K562 (cell line): ENCODE measurements at regions not wholly inside any gene's neighbourhood (a gene's known extent, or its start where the extent isn't known, plus 50 kb on each side); places are given as distances from the start of the nearest gene placed in this dataset.

Source experiments
- ATAC-seq: fragments of 200-7000 bp; cut with Tn5 transposase; 3 replicates; pipeline ENCODE4 v1.9.1; 2020; ENCODE audit warnings: moderate library complexity
- BruUV-seq: library from RNA; stranded (reverse); fragments of 400-500 nt; replicated peaks from 2 replicates; lab custom pipeline; 2021; lab: Mats Ljungman, UMichigan
- CTCF ChIA-PET: fragments of 300-600 bp; formaldehyde crosslinking; extraction: SDS; loops from one replicate; lab custom pipeline; 2021; ENCODE audit warnings: low intra/inter-chr PET ratio; lab: Yijun Ruan, JAX
- POLR2A ChIA-PET: fragments of 300-600, 350-650 bp; sonication (Branson Sonifier 250); formaldehyde crosslinking; extraction: SDS; loops from one replicate; lab custom pipeline; 2021; ENCODE audit warnings: antibody characterized with exemption, inconsistent platforms; lab: Yijun Ruan, JAX
- DNase-seq, 4 experiments: peaks; one replicate each; pipeline versions ENCODE4 v3.0.0 to v3.0.0-alpha.2; 2011 to 2018; ENCODE audit warnings: low spot score in 3 of 4, mixed read lengths in 3 of 4; ENCODE audit errors: extremely low read depth in 1 of 4
- FAIRE-seq: peaks from 2 replicates; lab custom pipeline; 2011; peaks lifted over from hg19 to GRCh38; lab: Jason Lieb, UNC
- H2AFZ ChIP-seq: 2 replicates; pipeline ENCODE4 v1.6.0; 2011; ENCODE audit warnings: low read depth, low read length, control low read depth, inconsistent platforms
- H3K27ac ChIP-seq: fragments of 200-600 bp; 3 replicates; pipeline ENCODE4 v1.8.0; 2011; ENCODE audit warnings: low read depth, mild to moderate bottlenecking, control low read depth, inconsistent platforms, low read length, moderate library complexity, mixed read lengths; ENCODE audit errors: extremely low read depth
- H3K27me3 ChIP-seq, 2 experiments: fragments of 300-600 bp in 1 of 2; 2 replicates in 1 of 2; 3 replicates in 1 of 2; pipeline versions ENCODE4 v1.6.0 to v1.8.0; 2011; ENCODE audit warnings: inconsistent platforms in 2 of 2, low read length in 2 of 2, mild to moderate bottlenecking in 1 of 2, mixed read lengths in 1 of 2, moderate library complexity in 1 of 2; ENCODE audit not compliant: control insufficient read depth in 2 of 2, insufficient read depth in 2 of 2
- H3K36me3 ChIP-seq: fragments of 300-600 bp; 3 replicates; pipeline ENCODE4 v1.8.0; 2011; ENCODE audit warnings: mild to moderate bottlenecking, low read length, inconsistent platforms; ENCODE audit not compliant: control insufficient read depth, insufficient read depth
- H3K4me1 ChIP-seq, 2 experiments: fragments of 200-600 bp in 1 of 2; replicated peaks in 1 of 2; 2 replicates in 1 of 2; 3 replicates in 1 of 2; pipeline versions ENCODE4 v1.5.1 to v1.8.0; 2011; ENCODE audit warnings: inconsistent platforms in 2 of 2, low read length in 2 of 2, mild to moderate bottlenecking in 1 of 2, mixed read lengths in 1 of 2, moderate library complexity in 1 of 2; ENCODE audit not compliant: control insufficient read depth in 2 of 2, insufficient read depth in 2 of 2
- H3K4me2 ChIP-seq: 2 replicates; pipeline ENCODE4 v1.6.1; 2011; ENCODE audit warnings: low read length, control low read depth, inconsistent platforms, mixed read lengths; ENCODE audit not compliant: insufficient read depth
- H3K4me3 ChIP-seq: fragments of 200-600 bp; sonication (generic), shearing (Covaris generic); 2 replicates; pipeline ENCODE4 v1.5.1; 2016; ENCODE audit warnings: control low read depth, inconsistent platforms
- H3K79me2 ChIP-seq: fragments of 200-600 bp; 3 replicates; pipeline ENCODE4 v1.8.0; 2011; ENCODE audit warnings: low read length, inconsistent platforms; ENCODE audit not compliant: control insufficient read depth, insufficient read depth
- H3K9ac ChIP-seq, 2 experiments: 2 replicates each; pipeline versions ENCODE4 v1.6.0 to v1.6.1; 2011; ENCODE audit warnings: low read depth in 2 of 2, low read length in 2 of 2, control low read depth in 1 of 2, inconsistent platforms in 1 of 2, mild to moderate bottlenecking in 1 of 2, mixed read lengths in 1 of 2; ENCODE audit not compliant: insufficient read depth in 1 of 2
- H3K9me1 ChIP-seq: one replicate; pipeline ENCODE4 v1.6.0; 2011; ENCODE audit warnings: inconsistent platforms, mild to moderate bottlenecking, low read length, moderate library complexity; ENCODE audit not compliant: control insufficient read depth, insufficient read depth
- H3K9me3 ChIP-seq: replicated peaks from 2 replicates; pipeline ENCODE4 v1.5.1; 2011; ENCODE audit warnings: low read depth, low read length, inconsistent platforms; ENCODE audit not compliant: control insufficient read depth, insufficient read depth
- H4K20me1 ChIP-seq: replicated peaks from 2 replicates; pipeline ENCODE4 v1.6.1; 2011; ENCODE audit warnings: low read length, inconsistent platforms, mixed read lengths; ENCODE audit not compliant: control insufficient read depth, insufficient read depth
- FOSL1 ChIP-seq: fragments of 200-800 bp; sonication (Bioruptor generic); conservative IDR thresholded peaks from 2 replicates; pipeline ENCODE4 v1.6.1; 2016; ENCODE audit warnings: missing genetic modification characterization, missing compliant biosample characterization
- GTF2E2 ChIP-seq: fragments of 200-800 bp; sonication (Bioruptor generic); IDR thresholded peaks from 2 replicates; pipeline ENCODE4 v1.6.1; 2016; ENCODE audit warnings: missing genetic modification characterization, missing compliant biosample characterization
- JUND ChIP-seq, 2 experiments: IDR thresholded peaks; 2 replicates in 1 of 2; 3 replicates in 1 of 2; pipeline ENCODE4 v1.6.1; 2011; ENCODE audit warnings: borderline replicate concordance in 2 of 2, low read depth in 2 of 2, low read length in 2 of 2, improper control_type of control experiment in 1 of 2, missing biosample characterization in 1 of 2, missing genetic modification characterization in 1 of 2, missing genetic modification reagents in 1 of 2
- MXI1 ChIP-seq: IDR thresholded peaks from 2 replicates; pipeline ENCODE4 v1.6.1; 2011; ENCODE audit warnings: low read depth, mild to moderate bottlenecking, improper control_type of control experiment, low read length
- PCBP2 ChIP-seq: fragments of 200-400 bp; formaldehyde crosslinking; IDR thresholded peaks from 2 replicates; pipeline ENCODE4 v1.6.1; 2018; ENCODE audit warnings: low read length, low read depth, mild to moderate bottlenecking, moderate library complexity; ENCODE audit not compliant: poor library complexity, severe bottlenecking
- POLR2H ChIP-seq: IDR thresholded peaks from 2 replicates; pipeline ENCODE4 v1.6.1; 2016; ENCODE audit warnings: missing genetic modification characterization, low read depth, mild to moderate bottlenecking, control low read depth, missing compliant biosample characterization, moderate library complexity
- ZNF23 ChIP-seq: fragments of 250-450 bp; sonication (Bioruptor Pico); IDR thresholded peaks from 2 replicates; pipeline ENCODE4 v1.4.0; 2020; ENCODE audit warnings: mild to moderate bottlenecking
- ZNF780A ChIP-seq: fragments of 250-450 bp; sonication (Bioruptor Pico); IDR thresholded peaks from 2 replicates; pipeline ENCODE4 v1.5.0; 2021; ENCODE audit warnings: mild to moderate bottlenecking
- WGBS: fragments of 100-300 bp; shearing (Covaris generic); methylation state at CpG from one replicate; pipeline ENCODE4 v1.1.6; 2016; ENCODE audit warnings: low coverage, mixed read lengths; ENCODE audit not compliant: insufficient coverage; ENCODE audit errors: missing lambda C conversion rate; 5-methylcytosine and 5-hydroxymethylcytosine counted together
- in situ Hi-C: fragments of 300-500 bp; cut with MboI; formaldehyde crosslinking; loops from 4 replicates; pipeline ENCODE4 v1.15.0; 2018; ENCODE audit warnings: inconsistent platforms, mixed read lengths
- intact Hi-C: fragments of 100-400 bp; cut with micrococcal nuclease; formaldehyde crosslinking; loops from 2 replicates; pipeline ENCODE4 v1.14.2; 2022
- TF ChIP-seq, protein P1 (sequence below): fragments of 450-650 bp; formaldehyde crosslinking; IDR thresholded peaks from 2 replicates; pipeline ENCODE4 v1.4.0; 2020; ENCODE audit warnings: mild to moderate bottlenecking, mixed read lengths

DNA sequence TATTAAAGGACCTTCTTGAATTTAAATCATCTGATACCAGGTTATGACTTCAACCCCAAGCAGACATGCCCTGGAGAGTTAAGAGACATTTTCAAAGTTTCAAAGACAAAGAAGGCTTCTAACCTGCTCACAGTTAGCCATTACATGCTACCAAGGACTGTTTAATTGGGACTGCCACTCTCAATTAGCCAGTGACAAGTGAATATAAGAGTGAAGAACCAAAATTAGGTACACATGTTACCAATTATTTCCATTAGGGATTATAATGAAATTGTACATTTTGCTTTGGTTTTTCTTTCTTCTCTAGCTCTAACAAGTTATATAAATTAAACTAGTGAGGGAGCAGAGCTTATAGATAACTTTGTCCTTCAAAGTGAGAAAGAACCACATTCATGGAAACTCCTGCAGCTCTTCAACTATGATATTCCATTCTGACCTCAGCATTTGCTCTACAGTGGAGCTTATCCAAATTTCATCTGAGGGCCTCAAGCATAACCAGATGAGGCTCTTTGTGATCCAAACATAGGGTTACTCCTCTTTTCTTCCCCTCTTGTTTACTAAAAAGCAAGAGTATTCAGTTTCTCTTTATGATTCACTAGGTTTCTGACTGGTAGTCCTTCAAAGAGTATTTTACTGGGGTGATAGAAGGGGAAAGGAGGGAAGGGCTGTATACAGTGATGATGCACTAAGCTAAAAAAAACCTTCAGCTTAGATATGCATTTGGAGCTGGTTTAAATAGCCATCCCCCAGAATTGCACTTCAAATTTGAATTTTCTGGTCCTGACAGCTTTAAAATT is 91.3 kb downstream of the DUSP6 start (continued):
- no peak for TF ChIP-seq ZNF780A (CRISPR knock-in tag)
- TF ChIP-seq MXI1: no peak

DNA sequence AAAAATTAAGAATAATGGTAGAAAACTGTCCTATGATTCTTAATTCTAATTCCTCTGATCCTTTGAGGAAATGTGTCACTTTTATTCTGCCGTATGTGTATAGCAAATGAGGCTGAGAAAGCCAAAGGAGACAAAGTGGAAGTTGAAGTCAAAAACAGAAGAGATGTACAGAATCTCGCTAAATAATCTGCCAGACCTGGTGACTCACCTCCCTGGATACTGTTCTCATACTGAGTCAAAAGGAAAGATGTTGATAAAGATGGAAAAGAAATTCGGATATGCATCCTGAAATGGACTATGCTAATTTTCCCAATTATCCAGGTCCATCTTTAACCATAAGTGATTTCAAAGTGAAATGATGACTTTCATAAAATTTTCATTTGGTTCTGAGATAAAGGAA is 92.5 kb downstream of the DUSP6 start:
- POLR2A ChIA-PET: no interaction called here
- H3K4me1 ChIP-seq: no peaks in the 10 kb centered on the region; a peak in 2 of 5 replicates
- H3K9ac ChIP-seq: no peak overlapping the region
- no peak for DNase-seq
- no peak overlapping the region for H3K4me3 ChIP-seq
- no peak overlapping the region for H3K27ac ChIP-seq
- no TSS peak for BruUV-seq
- no peak overlapping the region for H2AFZ ChIP-seq
- CTCF ChIA-PET: no interaction called here
- TF ChIP-seq, protein P1, sequence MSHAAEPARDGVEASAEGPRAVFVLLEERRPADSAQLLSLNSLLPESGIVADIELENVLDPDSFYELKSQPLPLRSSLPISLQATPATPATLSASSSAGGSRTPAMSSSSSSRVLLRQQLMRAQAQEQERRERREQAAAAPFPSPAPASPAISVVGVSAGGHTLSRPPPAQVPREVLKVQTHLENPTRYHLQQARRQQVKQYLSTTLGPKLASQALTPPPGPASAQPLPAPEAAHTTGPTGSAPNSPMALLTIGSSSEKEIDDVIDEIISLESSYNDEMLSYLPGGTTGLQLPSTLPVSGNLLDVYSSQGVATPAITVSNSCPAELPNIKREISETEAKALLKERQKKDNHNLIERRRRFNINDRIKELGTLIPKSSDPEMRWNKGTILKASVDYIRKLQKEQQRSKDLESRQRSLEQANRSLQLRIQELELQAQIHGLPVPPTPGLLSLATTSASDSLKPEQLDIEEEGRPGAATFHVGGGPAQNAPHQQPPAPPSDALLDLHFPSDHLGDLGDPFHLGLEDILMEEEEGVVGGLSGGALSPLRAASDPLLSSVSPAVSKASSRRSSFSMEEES (CRISPR knock-in tag): no peak
- TF ChIP-seq POLR2H (0 out of 2 replicates have a peak, but pooled peaks have one; percentile 3), GTF2E2 (tag) (peak; percentile 43; the same call in 1 of the 2 replicates), ZNF23 (CRISPR knock-in tag) (0 out of 2 replicates have a peak, but pooled peaks have one; percentile 39), PCBP2 (no peak), FOSL1 (tag) (peak; percentile 72), JUND (IDR thresholded peaks at IDR 0.05; ENCODE audit: borderline replicate concordance, low read depth, low read length) (peak; percentile 54), JUND (tag; IDR thresholded peaks at IDR 0.05; ENCODE audit: borderline replicate concordance, low read depth, low read length) (peak; percentile 54; the same call in 1 of the 3 replicates)
- ATAC-seq: no peak
- H3K36me3 ChIP-seq: no peaks in the 10 kb centered on the region
- no peaks in the 10 kb centered on the region for H3K9me3 ChIP-seq
- H3K4me2 ChIP-seq: no peak overlapping the region
- no peaks in the 10 kb centered on the region for H3K9me1 ChIP-seq
- FAIRE-seq: no peak
- intact Hi-C loops: no loop called here
- in situ Hi-C loops: no loop called here
- H3K79me2 ChIP-seq: no peaks in the 10 kb centered on the region
- no peaks in the 10 kb centered on the region for H4K20me1 ChIP-seq
- no peaks in the 10 kb centered on the region for H3K27me3 ChIP-seq
- 0% methylated on average over 3 of the region's 3 CpGs for WGBS
